Gastroesophageal sphincter (tissue), 3 donors: ENCODE measurements at regions not wholly inside any gene's neighbourhood (a gene's known extent, or its start where the extent isn't known, plus 50 kb on each side); places are given as distances from the start of the nearest gene placed in this dataset.

Experiments
- POLR2A ChIP-seq, 2 donors: fragments of 450-650 bp; IDR thresholded peaks; one replicate each; pipeline ENCODE4 v1.6.1; 2017; ENCODE audit warnings: antibody characterized with exemption in 2 of 2, mild to moderate bottlenecking in 2 of 2, moderate library complexity in 1 of 2
- POLR2AphosphoS5 ChIP-seq: sonication (generic); formaldehyde crosslinking; IDR thresholded peaks from one replicate; pipeline ENCODE4 v1.6.1; 2017; ENCODE audit warnings: antibody characterized with exemption
- TF ChIP-seq, protein P1 (sequence below), 4 experiments: fragments of 200-600 bp in 2 of 4; fragments of 450-650 bp in 2 of 4; sonication (generic) in 1 of 4; IDR thresholded peaks; one replicate each; pipeline ENCODE4 v1.5.1; 2017 to 2019; ENCODE audit warnings: antibody characterized with exemption in 4 of 4, mild to moderate bottlenecking in 2 of 4, moderate library complexity in 2 of 4

DNA sequence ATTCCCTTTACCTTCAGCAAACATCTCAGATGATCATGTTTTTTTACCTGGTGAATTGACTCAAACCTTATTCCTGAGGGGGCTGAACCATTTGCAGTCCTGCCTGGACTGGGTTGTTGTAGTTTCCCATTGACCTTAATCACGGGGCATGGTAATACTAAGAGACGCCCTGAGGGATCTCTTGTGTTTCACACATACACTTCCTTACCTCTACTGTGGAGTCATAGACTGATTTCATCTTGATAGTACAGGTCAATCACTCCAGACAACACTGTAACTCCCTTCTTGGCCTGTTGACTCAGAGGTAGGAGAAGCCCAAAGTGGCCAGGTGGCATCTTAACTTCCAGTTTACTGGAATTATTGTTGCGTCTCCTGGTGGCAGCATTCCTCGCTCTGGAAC, 1064.0 kb upstream of the PCDH10 start:
- TF ChIP-seq, protein P1, sequence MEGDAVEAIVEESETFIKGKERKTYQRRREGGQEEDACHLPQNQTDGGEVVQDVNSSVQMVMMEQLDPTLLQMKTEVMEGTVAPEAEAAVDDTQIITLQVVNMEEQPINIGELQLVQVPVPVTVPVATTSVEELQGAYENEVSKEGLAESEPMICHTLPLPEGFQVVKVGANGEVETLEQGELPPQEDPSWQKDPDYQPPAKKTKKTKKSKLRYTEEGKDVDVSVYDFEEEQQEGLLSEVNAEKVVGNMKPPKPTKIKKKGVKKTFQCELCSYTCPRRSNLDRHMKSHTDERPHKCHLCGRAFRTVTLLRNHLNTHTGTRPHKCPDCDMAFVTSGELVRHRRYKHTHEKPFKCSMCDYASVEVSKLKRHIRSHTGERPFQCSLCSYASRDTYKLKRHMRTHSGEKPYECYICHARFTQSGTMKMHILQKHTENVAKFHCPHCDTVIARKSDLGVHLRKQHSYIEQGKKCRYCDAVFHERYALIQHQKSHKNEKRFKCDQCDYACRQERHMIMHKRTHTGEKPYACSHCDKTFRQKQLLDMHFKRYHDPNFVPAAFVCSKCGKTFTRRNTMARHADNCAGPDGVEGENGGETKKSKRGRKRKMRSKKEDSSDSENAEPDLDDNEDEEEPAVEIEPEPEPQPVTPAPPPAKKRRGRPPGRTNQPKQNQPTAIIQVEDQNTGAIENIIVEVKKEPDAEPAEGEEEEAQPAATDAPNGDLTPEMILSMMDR (IDR thresholded peaks at IDR 0.05): no peak
- TF ChIP-seq POLR2AphosphoS5 (no peak), POLR2A (IDR thresholded peaks at IDR 0.05) (no peak)
